GM12891 (cell line): ENCODE measurements at regions not wholly inside any gene's neighbourhood (a gene's known extent, or its start where the extent isn't known, plus 50 kb on each side); places are given as distances from the start of the nearest gene placed in this dataset.

Source experiments
- PAX5 ChIP-seq: IDR thresholded peaks from 2 replicates; pipeline ENCODE4 v1.6.1; 2011; ENCODE audit warnings: low read length, moderate library complexity, mild to moderate bottlenecking; ENCODE audit not compliant: insufficient read depth, severe bottlenecking
- POLR2A ChIP-seq: IDR thresholded peaks from 2 replicates; pipeline ENCODE4 v1.6.1; 2011; ENCODE audit warnings: low read depth, low read length, control low read depth
- POLR2AphosphoS5 ChIP-seq: IDR thresholded peaks from 2 replicates; pipeline ENCODE4 v1.6.1; 2011; ENCODE audit warnings: low read depth, low read length, control low read depth
- SPI1 ChIP-seq: IDR thresholded peaks from 2 replicates; pipeline ENCODE4 v1.6.1; 2011; ENCODE audit warnings: low read depth, low read length, control low read depth
- TAF1 ChIP-seq: IDR thresholded peaks from 2 replicates; pipeline ENCODE4 v1.6.1; 2011; ENCODE audit warnings: low read depth, low read length, control low read depth

DNA sequence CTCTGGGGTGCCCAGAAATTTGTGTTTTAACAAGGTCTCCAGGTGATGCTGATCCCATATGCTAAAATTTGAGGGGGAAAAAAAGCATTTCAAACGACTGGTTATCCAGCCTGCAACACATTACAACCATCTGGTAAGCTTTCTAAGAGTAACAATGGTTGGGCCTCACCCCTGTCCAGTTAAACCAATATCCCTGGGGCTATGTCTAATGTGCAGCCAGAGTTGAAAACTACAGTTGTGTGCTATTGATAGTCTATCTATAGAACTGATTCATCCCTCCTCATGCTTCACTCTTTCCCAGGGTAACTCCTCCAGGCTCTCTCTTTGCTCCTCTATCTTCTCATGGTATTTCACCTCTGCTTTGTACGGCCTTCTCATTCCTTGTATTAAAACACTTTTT lies 458.3 kb downstream of the MMUT start:
- no peak for TF ChIP-seq POLR2A
- no peak for TF ChIP-seq SPI1
- TF ChIP-seq TAF1: no peak
- no peak for TF ChIP-seq POLR2AphosphoS5
- TF ChIP-seq PAX5: no peak
